IPS-NIHi11 (cell line): ENCODE measurements at regions not wholly inside any gene's neighbourhood (a gene's known extent, or its start where the extent isn't known, plus 50 kb on each side); places are given as distances from the start of the nearest gene placed in this dataset.
"Not testable (repeated sequence)": the region's sequence is repeated elsewhere in the genome, so short reads cannot be mapped to it uniquely, and the experiment has no call there.

Source experiments
- DNase-seq: peaks from one replicate; pipeline ENCODE4 v3.0.0; 2012; ENCODE audit warnings: mixed read lengths, low spot score

DNA sequence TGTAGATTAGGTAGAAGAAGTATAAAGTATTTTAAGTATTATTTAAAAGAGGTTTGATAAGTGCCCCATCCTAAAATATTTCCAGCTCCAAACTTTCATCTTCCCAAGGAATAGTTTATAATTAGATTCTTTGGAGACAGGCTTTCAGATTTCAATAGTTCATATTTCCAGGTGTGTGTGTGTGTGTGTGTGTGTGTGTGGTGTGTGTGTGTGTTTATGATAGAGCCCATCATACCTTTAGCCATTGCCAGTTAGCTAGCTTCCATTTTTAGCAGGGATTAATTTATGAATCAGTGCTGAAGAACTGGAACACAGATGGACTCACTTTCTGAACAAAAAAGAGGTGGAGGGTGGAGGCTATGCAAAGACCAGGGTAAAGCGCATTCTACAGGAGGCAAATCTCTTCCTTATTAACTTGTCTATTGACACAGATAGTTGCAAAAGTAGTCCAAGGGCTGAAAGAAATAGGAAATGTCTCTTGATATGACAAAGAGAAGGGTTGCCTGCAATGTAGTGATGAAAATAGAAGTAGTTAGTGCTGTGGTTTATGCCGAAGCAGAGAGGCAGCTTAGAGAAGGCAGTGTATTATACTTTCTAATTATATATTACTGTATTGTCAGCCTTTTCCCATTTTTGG lies 301.1 kb downstream of the MAN2A1 start:
- DNase-seq: no peak

DNA sequence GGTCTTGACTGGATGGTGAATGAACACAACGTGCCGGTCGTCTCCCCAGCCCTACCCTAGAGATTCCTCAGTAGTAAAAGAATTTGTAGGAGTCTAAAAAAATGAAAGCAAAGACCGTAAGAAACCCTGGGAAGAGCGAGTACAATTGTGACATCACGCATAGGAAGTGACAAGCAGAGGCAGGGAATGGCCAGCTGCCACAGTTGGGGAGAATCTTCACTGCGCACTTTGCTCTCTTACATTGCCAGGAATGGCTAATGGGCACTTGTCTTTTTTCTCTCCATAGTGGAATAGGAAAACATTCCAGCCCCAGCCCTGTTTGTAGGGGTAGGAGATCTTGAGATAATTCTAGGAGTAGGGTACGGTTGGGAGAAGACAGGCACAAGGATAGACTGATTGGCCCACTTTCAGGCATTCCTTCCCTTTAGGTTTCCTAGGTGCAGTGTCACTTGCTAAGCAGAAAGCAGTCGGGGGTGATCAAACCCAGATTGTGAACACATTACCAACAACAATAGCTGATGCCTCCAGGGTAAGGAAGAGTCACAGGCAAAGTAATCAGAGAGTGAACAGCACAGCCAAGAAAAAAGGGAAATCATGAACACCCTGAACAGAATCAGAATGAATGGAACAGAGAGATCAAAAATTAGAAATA lies 302.7 kb downstream of the MAN2A1 start:
- no peak for DNase-seq

DNA sequence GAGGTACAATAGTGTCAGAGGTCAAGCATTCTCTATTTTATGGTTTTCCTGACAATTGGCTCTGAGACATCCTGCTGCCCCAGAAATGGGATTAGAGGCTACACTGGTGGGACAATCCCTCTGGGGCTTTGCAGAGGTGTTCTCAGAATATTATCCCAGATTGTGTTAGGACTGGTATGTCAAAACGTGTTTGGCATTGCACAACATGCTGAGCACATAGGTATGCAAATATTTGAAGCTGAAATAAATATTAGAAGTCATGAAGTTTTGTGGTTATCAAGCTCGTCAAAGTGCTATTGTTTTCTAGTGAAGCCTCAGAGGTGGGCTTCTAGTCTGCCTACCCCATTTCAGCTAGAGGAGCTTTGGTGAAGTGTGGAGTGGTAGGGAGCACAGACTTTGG lies 304.4 kb downstream of the MAN2A1 start:
- DNase-seq: no peak

DNA sequence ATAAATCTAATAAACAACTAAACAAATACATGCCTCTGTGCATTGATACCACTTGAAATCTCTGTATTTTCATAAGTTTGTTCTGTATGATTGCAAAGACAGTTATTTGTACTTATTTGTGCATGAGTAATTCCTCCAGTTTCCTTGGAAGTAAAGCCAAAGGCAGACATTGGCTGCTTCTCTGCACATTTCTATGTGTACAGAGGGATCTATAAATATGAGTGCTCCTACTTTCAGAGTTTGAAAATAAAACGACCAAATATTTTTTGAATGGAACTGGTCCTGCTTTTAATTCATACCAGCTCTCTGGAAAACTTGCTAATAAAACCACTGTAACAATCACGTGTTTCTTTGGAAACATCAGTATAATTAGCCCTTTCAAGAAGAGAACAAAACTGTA lies 306.5 kb downstream of the MAN2A1 start:
- DNase-seq: no peak

DNA sequence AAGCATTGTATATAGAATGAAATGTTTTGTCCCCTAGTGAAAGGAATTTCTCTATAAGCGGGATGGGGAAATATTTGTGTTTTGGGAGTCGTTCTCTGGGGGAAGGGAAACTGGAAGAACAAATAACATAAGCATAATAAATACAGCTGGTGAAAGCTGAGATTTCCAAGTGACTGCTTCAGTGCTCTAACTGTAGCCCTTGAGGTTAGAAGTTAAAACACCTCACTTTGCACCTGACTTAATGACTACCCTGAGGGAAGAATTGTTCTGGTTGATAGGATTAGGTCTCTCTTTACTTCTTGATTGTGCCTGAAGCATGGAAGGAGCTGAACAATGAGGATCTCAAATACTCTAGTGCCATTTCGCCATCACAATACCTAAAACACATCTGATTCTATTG lies 307.4 kb downstream of the MAN2A1 start:
- DNase-seq: no peak

DNA sequence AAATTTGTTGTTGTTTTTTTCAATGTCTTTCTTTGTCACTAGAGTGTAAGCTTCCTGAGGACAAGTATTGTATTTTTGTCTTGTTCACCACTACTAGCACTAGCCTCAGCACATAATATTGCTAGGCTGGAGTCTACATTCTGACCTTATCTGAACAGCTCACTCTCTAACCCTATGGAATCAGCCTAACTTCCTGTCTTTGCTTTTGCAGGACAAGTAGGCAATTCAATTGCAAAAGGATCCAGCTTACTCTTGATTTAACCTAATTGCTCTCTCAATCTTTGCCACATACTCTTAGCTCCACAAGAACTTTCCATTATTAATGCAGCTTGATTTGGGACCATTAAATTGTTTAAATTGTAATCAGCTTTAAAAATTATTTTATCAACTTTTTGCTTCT lies 308.5 kb downstream of the MAN2A1 start:
- DNase-seq: no peak

DNA sequence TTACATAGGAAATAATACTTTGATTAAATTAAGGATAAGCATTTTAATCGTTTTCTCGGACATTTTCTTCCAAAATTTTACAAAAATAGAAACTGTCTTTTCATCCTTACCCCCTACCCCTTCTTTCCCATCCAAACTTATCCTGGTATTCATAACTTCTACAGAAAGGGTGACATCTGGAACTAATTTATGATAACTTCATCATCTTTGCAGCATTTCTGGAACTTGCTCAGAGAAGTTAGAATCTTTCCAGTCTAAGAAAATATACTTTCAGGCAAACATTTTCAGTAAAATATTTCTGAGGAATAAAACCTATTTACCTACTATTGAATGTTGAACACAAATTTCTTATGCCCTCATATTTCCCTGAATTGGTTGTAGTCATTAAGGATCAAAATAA lies 309.0 kb downstream of the MAN2A1 start:
- DNase-seq: no peak

DNA sequence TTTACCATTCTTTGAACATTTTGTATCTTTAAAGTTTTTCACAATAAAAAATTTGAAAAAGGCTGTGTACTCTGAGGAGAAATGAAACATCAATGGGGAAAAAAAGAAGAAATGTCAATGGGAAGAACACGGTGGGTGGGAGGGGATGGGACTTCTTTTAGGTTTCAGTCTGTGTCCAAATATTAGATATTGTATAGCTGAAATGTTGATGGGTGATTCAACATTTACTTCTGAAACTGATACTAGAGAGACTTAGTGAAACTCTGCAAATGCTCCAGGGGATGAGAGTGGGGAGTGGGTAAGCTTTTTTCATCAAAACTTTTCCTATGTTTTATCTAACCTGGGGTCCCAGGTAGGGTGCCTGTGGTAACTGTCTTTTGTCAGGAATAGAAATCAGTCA lies 311.9 kb downstream of the MAN2A1 start:
- no peak for DNase-seq

DNA sequence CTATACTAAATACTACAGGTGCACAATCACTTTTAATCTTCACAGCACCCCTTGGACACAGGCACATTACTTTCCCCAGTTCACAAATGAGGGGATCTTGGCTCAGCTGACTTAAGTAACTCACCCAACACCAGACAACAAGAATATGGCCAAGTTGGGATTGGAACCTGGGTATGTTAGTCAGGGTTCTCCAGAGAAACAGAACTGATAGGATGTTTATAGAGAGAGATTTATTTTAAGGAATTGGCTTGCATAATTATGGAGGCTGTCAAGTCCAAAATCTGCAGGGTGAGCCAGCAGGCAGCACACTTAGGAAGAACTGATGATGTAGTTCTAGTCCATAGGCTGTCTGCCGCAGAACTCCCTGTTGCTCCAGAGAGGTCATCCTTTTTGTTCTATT lies 312.9 kb downstream of the MAN2A1 start:
- DNase-seq: no peak

DNA sequence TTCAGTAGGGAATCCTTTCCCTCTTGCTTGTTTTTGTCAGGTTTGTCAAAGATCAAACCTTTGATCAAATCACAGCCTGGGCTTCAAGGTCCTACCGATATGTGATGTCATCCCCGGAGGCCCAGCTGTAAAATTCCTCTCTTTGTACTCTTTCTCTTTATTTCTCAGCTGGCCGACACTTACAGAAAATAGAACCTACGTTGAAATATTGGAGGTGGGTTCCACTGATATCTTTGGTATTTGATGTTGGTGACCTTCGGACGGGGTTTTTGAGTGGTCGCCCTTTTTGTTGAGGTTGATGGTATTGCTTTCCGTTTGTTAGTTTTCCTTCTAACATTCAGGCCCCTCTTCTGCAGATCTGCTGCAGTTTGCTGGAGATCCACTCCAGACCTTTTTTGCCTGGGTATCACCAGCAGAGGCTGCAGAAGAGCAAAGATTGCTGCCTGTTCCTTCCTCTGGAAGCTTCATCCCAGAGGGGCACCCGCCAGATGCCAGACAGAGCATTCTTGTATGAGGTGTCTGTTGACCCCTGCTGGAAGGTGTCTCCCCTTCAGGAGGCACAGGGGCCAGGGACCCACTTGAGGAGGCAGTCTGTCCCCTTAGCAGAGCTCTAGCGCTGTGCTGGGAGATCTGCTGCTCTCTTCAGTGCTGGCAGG lies 316.3 kb downstream of the MAN2A1 start:
- not testable (repeated sequence) for DNase-seq

DNA sequence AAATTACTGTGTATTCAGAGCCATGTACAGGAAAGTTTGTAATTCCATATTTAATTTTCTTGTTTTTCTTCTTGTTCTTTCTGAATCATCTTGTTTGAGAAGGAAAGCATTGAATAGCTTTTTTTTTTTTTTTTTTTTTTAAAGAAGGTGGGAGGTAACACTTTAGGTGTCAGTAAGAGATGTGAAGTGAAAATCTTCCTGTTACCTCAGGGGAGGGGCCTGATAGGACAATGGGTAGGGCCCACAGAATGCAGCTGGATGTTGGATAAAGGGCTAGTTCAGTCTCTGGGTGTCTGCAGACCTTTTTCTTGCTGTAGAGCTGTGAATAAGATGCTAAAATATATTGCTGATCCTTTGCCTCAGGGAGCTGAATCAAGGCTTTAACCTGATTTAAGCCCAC lies 317.4 kb downstream of the MAN2A1 start:
- no peak for DNase-seq

DNA sequence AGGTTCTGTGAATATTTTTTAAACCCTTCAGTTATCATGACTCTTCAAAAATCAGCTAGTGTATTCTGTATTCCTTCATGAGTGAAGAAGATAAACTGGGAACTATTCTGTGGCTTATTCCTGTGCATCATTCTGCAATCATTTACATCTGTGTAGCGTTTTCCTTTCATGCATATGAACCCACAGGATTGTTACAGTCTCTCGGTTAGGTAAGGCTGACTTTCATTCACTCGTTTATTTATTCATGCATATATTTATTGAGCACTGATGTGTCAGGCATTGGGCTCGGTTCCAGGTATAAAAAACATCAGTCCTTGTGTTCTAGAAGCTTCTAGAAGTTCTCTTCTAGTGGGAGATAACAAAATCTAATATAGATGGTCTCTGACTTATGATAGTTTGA lies 318.4 kb downstream of the MAN2A1 start:
- no peak for DNase-seq

DNA sequence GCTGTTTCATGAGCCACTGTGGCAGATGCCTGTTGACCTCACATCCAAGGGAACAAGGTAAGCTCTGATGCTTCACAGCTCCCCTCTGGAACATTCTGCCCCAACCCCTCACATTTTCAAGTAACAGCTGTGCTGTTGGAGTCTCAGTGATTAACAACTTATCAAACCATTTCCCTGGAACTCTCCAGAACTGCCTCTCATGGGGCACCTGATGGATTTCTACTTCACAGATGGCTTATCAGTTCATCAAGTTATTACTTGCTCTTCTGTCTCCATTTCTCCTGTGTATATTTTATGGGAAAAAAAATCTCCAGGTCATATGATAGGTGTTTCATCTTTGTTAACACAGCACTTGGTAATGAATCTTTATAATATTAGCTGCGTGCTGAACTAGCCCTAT lies 322.4 kb downstream of the MAN2A1 start:
- no peak for DNase-seq

DNA sequence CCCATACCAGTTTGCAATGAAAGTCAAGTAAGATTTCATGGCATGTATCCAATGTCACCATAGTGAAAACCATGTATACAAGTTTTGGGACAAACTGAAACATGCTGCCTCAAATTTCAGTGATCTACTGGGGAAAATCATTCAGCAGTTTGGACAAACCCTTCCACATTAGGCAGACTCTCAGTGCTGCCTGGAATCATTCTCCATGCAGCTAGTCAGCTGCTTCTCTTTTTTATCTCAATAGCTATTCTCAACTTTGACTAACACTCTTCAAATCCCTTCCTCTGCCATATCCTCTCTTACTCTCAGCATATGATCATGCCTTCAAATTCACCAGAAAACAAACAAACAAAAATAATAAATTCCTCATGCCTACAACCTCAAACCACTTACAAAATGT lies 323.3 kb downstream of the MAN2A1 start:
- DNase-seq: no peak

DNA sequence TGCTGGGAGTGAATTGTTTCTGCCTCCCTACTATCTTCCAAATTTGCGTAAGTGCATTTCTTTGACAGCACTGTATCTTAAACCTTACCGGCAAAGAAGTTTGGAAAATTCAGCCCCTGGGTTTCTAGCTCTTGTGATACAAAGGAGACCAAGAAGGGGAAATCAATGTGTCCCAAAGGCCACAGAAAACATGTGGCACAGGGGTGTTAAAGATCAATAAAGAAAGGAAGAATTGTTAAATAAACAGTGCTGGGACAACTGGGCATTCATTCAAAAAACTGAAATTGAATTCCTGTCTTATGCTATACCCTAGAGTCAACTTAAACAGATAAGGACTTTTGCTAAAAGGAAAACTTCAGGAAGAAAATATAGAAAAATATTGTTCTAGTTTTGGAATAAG lies 328.1 kb downstream of the MAN2A1 start:
- DNase-seq: no peak

DNA sequence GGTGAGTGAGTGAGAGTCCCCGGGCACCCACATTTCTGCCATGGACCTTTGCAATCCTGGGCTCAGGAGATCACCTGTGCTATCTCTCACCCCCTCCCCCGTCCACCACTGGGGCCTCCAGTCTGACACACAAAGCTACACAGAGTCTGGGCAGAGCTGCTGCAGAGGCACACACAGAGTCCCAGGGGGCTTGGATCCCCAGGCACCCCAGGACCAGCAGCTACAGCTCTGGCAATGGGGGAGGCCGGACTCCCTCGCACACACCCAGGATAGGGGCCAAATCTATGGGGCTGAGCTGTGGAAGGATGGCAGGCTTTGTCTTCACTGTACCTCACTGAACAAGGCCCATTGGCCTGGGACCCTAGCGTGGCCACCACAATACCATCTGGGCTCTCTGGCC lies 328.8 kb downstream of the MAN2A1 start:
- DNase-seq: no peak

DNA sequence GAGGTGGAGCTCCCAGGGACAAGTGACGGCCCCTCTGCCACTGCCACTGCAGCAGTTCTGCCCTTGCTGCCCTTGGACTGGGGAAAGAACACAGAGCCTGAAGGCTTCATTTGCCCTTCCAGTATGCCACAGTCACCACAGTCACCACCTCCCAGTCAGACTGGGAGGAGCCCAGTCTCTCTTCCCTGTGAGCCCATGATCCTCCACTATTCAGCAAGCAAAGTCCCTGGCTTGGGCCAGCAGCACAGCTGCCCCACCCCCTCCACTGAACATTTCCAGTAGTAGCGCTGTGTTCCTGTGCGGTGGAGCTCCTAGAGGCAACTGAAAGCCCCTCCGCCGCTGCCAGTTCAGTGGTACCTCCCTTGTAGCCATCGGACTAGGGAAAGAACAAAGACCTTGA lies 329.4 kb downstream of the MAN2A1 start:
- no peak for DNase-seq

DNA sequence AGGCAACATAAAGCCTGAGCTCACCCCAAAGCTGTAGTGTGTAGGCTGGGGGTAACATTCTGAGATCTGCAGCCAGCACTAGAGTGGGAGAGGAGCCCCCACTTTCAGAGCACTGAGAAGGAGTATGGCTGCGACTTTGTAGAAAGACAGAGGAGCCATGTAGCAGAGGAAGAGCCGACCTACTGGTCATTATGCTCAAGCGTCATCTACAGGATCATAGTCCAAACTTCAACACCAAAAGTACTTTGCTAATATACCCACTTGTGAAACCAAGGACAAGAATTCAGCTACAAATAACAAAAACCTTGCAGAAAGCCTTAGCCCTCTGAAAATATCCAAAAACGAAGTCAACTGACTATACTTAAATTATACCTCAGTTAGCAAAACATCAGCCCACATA lies 330.1 kb downstream of the MAN2A1 start:
- no peak for DNase-seq

DNA sequence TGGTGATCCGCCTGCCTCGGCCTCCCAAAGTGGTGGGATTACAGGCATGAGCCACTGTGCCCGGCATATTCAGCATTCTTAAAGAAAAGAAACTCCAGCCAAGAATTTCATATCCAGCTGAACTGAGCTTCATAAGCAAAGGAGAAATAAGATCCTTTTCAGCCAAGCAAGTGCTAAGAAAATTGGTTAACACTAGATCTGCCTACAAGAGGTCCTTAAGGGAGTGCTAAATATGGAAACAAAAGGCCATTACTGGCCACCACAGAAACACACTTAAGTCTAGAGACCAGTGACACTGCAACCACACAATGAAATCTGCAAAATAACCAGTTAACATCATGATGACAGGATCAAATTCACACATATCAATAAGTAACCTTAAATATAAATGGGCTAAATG lies 331.5 kb downstream of the MAN2A1 start:
- no peak for DNase-seq

DNA sequence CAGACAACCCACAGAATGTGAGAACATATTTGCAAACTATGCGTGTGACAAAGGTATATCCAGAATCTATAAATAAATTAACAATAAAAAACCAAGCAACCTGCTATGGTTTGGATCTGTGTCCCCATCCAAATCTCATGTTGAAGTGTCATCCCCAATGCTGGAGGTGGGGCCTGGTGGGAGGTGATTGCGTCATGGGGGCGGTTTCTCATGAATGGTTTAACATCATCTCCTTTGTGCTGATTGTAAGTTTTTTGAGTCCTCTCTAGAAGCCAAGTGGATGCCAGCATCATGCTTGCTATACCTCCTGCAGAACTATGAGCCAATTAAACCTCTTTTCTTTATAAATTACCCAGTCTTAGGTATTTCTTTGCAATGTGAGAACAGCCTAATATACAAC lies 335.4 kb downstream of the MAN2A1 start:
- no peak for DNase-seq

DNA sequence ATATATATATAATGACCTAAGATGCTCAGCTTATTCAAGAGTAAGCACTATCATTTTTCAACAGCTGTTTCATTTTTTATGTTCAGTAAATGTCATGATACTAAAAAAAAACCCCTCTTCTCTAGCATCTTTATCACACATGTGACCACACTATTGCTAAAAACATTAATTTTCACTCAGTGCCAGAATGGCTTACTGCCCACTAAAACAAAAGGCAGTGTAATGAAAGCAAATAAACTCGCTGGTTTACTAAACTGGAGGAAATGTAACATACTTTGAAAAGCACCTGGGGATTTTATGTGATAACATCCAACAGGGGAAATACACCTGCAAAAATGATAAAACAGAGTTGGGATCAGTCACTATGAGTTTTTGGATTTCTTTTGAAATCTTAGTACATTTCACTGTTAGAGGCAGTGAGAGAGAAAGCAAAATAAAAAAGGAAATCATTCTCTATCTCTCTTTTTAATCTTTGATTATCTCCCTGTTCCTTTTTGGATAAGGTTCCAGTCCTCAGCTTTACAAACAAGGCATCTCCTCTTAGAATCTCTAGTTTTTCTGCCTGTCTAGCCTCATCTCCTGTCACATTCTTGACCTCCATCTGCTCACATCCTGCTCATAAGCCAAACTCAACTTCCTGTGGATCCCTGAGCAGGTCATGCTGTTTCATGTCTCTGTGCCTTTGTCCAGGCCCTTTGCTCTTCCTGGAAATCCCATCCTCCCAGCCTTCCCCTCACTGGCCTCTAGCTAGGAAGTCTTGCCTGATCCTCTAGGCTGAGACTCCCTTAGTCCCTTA lies 338.0 kb downstream of the MAN2A1 start:
- DNase-seq: no peak

DNA sequence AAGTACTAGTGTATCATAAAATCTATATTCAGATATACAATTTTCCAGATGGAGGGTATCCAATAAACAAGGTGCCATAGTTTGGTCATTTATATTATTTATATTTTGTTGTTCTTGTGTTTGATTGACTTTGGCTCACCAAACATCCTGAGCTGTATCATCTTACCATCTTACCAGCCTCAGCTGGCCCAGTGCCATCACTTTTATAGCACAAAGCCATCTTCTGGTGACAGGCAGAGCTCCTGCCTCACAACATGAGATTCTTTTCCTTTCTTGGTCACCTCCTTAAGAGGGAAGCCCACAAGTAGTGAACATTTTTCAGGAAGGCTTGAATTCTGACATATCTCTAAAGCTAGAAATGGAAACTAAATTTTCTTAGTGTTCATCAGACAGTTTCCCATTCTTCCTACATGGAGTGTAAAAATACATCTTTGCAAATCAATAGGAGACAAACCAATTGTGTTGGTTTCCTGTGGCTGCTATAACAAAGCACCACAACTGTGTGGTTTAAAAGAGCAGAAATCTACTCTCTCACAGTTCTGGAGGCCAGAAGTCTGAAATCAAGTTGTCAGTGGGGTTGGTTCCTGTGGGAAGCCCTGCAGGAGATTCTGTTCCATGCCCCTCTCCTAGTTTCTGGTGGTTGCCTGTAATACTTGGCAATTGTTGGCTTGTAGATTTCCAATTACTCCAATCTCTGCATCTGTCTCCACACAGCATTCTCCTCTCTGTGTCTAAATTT lies 341.8 kb downstream of the MAN2A1 start:
- no peak for DNase-seq
